GM18858 (cell line): ENCODE measurements at regions not wholly inside any gene's neighbourhood (a gene's known extent, or its start where the extent isn't known, plus 50 kb on each side); places are given as distances from the start of the nearest gene placed in this dataset.

ENCODE experiments used
- ATAC-seq: cut with Tn5 transposase; IDR thresholded peaks from one replicate; pipeline ENCODE4 v1.9.1; 2021; ENCODE audit not compliant: unreplicated experiment

DNA sequence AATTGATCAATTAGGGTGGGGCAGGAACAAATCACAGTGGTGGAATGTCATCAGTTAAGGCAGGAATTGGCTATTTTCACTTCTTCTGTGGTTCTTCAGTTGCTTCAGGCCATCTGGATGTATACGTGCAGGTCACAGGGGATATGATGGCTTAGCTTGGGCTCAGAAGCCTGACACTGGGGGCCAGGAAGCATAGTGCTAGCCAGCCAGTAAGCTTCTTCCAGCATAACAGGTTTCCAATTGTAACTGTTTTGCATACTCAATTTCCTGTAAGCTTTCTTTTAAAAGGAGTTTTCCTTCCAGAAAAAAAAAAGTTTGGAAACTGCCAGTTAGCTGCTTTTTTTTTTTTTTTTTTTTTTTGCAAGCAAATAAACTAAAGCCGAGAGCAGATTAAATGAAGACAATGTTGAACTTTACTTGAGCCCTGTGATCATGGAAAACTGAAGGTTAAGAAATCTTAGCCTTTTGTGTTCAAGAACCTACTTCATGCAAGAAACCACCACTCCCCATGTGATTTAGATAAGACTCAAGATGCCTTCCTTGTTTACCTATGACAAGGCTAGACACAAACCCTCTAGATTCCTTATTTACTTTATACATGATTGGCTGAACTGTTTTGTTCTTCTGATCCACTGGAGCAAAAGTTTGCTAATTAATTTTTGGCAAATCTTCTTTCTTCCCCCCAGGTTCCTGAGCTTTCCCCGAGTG, 126.9 kb upstream of the LINC00305 start:
- ATAC-seq: no peak

DNA sequence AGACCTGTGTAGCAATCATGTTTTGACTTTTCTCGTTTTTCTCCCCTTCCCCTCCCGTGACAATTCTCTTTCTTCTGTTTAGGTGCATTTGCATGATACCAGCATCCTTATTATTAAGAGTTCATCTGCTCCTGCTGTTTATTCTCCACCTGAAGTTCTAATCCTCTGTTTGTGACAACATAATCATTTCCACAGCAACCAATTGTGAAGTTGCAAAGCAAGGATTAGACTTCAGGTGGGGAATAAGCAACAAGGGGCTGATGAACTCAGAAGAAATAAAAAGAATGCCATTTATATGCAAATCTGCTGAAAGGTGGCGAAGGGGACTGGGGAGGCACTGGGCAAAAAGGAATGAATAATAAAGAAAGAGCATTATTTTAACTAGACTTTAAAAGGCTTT, 124.8 kb upstream of the LINC00305 start:
- ATAC-seq: no peak

DNA sequence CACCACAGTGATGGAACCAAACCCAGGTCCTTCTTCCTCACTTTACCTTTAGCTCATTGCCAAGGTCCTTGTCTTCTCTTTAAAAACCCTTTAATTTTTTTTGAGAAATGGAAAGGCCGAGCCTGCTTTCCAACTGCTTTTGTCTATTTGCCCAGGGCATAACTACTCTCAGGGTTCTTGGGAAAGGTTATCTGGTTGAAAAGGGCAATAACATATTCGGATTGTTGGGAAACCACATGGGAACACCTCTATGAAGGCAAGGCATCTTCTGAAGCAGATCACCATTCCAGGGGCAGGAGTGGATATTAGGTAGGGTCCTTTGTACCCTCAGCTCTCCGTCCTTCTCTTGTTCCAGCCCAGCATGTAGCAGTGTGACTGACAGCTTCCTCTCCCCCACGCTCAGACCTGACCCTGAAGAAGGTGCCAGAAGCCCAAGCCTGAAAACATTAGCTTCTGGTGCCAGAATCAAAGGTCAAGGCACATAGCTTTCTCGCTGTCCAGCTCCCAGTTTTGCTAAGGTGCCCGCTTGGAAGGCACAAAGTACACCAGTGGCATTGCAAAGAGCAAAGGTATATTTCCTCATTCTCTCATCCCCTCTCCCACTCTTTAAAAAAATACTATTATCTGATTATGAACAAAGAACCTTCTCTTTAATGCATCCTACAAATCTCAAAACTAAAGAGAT, 123.2 kb upstream of the LINC00305 start:
- ATAC-seq: no peak

DNA sequence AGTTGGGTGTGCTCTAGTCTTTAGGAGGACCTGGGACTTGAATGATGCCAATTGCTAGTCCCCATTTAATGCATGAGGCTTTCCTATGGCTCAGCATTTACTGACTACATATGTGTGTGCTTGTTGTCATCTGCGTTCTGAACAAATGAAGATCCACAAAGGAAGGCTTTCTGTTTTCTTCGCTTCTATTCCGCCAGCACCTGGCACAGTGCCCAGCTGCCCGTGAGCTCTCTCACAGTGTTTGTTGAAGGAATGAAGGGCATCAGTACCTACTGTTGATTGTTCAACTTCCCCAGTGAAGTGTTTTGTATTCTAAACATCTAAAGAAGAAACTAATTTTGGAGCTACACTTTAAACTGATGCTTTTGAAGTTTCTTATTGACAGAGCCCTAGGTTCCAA, 122.4 kb upstream of the LINC00305 start:
- ATAC-seq: no peak

DNA sequence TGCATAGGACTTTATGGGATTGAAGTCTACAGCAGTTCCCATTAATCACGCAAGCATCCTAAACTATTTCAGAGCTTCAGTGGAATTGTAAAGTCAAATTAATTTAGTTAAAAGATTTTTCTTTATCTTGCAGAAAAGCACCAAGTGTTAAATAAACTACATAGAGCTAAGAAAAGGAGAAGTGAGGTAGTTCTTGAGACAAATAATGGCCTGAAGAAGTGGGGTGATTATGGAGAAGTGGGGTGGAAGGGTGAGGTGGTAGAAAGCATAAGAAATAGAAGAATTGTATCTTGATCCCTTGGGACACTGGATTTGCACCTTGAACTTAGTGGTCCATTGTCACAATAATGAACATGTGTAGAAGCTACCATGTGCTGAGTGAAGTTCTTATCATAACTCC, 121.7 kb upstream of the LINC00305 start:
- ATAC-seq: no peak

DNA sequence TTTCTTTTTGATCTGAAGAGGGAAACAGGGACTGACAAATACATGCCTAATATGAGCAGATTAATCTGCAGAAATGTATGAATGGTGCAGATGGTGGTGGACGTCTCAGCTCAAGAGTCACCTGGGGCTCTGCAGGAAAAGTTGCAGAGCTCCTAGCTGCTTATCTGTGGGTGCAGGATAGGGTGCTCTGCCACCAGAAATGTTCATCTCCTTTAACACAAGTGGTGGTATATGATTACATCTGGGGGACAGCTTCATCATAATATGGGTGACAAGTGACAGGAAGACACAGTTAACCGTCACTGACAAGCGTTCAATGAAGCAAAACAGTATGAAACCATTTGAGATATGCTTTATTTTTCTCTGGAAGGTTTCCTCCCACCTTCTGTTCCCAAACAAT, 121.2 kb upstream of the LINC00305 start:
- no peak for ATAC-seq

DNA sequence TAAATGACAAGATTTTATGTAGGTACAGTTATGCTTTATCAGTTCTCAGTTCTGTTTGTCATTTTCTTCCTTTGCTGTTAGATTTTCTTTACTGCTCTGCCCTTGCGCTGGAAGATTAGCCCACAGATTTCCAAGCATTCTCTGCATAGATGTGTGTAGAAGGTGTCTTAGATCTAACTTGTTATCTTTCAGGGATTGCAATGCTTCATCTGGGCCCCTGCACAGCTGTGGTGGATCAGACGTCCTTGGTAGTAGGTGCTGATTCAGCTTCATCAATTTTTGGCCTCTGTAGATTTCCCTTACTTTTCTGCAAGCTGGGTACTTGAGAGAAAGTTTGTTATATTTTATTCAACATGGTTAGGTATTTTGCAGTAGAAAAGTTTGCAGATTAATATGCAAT, 115.3 kb upstream of the LINC00305 start:
- ATAC-seq: no peak

DNA sequence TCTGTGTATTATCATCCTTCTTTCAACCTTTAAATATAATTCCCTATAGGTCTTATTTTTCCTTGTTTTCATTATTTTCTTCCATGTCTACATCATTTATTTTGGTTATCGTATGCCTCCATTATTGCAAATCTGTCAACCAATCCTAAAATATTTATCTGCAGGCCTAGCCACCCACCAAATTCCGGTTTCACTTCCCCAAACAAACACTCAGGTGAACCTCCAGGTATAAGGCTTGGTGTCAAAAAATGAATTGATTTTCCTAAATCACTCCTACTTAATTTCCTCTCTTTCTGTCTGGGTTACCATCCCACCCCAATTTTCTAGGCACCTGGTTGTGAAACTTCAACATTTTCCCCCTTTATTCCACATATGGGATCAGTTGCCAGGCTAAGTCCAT, 111.9 kb upstream of the LINC00305 start:
- ATAC-seq: no peak

DNA sequence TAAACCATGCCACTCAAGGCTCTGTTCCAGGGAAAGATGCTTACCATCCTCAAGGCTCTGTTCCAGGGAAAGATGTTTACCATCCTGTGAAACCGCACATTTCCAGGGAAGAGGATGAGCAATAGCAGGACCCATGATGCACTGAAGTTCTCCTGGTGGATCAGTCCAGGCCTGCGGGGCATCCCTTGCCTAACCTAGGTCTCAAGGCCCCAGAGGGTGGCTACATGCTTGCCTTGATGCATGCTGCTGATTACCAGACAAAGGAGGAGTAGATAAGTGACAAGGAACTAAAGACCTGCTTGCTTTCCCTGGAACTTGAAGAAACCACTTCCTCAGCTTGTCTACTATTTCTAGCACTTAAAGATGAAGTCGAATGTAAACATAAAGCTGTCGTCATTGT, 111.0 kb upstream of the LINC00305 start:
- ATAC-seq: no peak

DNA sequence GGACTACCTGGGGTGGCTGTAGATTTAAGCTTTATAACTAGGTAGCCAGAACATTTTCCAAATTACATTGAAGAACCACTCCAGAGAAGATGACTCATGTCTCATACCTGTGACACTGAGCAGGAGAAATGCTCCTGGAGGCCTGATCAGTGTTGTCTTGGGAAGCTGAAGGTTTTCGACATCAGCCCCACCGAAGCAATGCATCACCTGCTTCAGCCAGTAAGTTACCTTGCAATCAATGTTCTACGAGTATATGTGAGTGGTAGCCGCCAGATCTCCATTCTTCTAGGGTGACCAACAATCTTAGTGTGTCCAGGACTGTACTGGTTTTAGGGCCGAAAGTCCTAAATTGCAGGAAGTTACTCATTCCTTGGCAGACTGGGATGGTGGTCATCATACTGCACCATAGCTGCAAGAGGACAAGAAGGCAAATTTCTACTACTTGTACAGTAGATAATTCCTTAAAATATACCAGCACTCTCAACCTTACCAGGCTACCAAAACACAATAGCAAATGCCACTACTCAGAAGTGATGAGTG, 109.3 kb upstream of the LINC00305 start:
- no peak for ATAC-seq

DNA sequence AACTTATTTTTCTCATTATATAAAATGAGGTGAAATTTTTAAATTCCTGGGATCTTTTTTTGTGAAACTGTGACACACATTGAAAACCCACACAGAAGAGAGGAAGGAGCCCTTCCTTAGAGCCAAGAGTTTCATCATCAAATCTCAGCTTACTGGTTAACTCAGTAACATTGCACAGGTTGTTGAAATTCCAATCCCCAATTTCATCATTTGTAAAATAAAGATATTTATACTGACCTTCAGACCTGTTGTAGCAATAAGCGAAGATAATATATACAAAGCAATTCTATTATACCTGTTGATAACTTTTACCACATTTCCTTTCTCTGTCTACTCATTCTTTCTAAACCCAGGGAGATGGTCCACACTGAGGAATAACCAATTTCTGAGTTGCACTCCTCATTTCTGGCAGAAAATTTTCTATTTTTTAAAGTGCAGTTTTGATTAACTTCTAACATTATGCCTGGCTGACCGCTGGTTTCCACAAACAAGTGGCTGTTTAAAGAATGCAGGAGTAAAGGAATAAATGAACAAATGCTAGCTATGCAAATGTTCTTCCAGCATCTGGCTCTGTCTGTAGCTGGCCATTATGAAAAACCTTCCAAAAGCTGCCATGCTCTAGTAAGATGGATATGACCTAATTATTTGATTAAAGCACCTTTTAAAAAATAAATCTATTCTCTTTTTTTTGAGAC, 105.7 kb upstream of the LINC00305 start:
- no peak for ATAC-seq

DNA sequence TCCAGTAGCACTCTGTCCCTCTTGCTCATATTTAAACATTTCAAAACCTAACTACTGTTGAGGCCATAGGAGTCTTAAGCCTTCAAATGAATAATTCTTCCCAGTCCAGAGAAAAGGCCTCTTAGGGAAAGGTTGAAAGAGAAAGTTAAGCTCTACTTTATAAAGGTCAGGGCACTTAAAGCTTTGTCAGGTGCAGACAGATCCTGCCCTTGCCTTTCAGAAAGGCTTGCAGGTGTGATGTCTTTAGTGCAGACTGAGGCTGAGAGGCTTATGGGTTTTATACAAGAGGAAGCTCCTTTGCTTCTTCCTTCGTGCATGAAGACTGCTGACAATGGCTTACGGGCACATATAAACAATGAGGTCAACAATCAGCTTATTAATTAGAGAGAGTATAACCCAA, 105.0 kb upstream of the LINC00305 start:
- ATAC-seq: no peak

DNA sequence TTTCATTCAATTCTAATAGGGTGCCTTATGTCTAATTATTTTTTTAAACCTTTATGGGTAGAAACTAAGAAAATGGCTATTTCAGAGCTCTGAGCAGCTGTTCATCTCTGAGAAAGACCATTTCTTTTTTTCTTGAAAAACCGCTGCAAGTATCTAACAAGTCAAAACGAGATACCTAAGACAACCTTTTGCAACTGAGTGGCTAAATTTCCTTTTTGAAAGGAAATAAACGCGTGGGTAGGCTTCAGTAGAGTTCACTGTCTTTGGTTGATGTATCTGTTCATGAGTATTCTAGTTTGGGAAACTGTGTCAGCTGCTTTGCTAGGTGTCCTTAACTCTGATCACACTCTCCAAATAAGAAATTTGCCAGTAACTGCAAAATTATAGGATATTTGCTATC, 104.3 kb upstream of the LINC00305 start:
- ATAC-seq: no peak

DNA sequence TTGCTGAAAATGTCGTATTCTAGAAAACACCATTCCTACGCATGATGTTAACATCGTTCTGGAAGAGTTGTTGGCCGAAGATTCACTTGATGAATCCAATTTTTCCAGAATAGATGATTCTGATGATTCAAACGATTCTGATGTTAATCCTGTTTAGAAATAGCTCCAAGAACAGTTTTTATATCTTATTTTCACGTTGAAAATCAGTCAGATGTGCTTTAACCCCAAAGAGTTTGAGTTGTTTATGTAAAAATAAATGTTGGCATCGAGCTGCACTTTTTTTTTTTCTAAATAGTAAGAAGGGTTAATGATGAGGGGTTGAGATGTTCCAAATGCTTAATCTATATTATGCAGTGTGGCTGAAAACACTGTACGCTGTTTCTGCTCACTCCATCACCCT, 99.9 kb upstream of the LINC00305 start:
- ATAC-seq: no peak

DNA sequence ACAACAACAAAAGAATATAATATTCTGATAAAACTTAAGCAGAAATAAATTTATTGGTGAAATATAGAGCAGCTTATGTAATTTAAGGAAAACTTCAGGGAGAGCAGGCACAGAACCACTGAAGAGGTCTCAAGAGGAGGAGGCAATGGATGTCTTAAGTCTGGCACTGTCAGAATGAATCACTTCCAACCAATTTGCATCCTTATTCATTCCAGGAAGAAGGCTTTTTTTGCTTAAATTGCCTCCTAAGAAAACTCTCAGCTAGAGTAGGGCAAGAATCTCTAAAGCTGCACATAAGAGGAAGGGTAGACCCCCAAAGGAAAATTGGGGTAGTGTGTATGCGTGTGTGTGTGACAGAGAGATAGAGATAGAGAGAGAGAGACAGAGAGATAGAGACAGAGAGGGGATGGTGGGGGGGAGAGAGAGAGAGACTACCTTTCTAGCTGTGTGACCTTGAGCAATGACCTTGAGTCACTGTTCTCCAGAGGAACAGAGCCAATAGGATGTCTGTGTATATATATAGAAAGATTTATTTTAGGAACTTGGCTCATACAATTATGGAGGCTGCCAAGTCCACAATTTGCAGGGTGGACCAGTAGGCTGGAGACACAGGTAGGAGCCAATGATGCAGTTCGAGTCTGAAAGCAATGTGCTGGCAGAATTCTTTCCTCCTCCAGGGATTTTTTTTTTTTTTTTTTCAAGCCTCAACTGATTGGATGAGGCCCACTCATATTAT, 96.4 kb upstream of the LINC00305 start:
- ATAC-seq: no peak

DNA sequence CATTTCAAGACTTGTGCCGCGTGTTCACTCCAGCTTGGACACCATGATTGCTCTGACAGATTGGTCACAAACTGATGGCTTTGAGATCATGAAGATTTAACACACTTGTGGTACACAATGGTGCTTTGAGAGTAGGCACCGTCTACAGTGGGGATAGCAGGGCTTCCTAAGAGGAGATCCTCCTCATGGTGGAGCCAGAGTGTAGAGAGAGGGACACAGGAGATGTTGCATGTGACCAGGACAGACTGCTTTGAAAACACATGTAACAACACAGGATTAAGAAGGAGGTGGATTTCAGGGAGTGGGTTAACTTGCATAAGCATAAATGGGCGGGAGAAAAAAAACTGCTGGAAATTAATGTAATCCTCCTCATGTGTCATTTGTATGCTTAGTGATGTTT, 95.7 kb upstream of the LINC00305 start:
- no peak for ATAC-seq

DNA sequence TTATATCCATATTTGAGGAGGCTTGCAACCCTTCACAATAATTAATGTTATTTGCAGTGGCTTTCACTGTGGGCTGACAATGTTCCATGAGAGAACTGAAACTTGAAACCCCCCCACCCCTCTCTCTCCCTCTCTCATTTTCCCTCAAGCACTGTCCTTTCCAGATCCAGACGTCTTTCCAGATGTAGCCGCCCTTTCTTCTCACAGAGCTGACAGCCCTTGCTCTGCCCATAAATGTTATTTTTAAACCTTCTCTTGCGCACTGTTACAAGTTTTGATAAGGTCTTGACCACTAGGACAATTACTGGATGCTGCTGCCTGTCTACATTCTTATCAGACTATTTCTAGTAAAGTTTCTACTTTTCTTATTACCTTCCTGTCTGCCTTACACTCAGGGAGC, 91.4 kb upstream of the LINC00305 start:
- no peak for ATAC-seq

DNA sequence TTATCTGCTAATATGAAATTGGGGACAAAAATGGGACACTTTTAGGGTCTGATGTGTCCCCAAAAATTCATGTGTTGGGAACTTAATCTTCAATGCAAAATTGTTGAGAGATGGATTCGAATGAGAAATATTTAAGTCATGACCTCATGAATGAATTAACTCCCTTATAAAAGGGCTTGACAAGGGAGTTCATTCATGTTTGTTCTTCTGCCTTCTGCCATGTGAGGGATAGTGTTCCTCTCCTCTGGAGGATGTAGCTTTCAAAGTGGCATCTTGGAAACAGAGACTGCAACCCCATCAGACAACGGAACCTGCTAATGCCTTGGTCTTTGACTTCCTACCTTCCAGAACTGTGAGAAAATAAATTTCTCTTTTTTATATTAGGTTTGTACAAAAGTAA, 89.2 kb upstream of the LINC00305 start:
- ATAC-seq: no peak

DNA sequence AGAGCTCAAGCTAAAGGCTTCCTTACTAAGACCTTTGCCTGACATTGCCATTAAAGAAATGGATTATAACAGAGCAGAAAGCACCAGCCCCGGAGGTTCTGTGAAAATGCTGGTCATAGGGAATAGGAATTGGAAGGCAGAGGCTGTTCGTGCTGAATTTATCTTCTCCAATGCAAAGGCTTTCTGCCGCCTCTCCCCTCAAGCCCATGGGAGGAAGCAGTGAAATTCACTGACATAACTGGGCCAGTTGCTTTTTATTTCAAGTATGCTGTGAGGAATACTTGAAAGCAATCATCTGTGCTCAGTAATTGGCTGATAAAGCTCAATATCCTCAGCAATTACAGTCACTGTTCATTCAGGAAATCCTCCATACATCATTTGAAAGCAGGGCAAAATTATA, 85.4 kb upstream of the LINC00305 start:
- no peak for ATAC-seq

DNA sequence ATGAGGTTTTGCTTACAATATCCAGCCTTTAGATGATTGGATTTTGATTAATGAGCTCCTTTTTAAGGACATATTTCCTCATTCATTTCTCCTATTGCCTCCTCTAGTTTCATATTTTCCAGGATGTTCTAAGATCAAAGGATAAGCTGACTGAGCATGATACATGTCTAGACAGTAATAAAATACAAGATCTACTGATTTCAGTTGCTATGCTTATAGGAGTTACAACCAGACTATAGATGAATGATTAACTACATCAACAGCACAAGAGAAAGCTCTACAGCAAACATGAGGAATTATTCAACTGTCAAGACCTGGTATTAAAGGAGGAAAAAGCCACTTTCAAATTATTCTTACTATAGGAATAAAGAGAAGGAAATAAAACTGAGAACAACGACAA, 85.0 kb upstream of the LINC00305 start:
- no peak for ATAC-seq

DNA sequence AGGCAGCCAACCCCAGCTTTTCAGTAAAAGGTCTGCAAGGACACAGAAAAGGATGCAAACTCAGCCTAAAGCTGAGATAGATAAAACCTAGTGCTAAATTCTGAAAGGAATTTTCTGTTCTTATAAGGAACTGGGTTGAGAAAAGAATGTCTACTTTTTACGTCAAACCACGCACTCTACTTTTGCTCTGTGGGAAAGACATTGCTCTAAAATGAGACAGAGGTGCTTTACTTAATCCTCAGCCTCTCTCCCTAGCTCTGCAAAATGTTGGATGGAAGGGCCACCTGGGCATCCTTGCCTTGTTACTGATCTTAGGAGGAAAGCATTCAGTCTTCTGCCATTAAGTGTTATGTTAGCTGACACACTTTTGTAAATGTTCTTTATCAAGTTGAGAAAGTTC, 72.1 kb upstream of the LINC00305 start:
- no peak for ATAC-seq
